ENCODE measurements at regions not wholly inside any gene's neighbourhood (a gene's known extent, or its start where the extent isn't known, plus 50 kb on each side); places are given as distances from the start of the nearest gene placed in this dataset.

DNA sequence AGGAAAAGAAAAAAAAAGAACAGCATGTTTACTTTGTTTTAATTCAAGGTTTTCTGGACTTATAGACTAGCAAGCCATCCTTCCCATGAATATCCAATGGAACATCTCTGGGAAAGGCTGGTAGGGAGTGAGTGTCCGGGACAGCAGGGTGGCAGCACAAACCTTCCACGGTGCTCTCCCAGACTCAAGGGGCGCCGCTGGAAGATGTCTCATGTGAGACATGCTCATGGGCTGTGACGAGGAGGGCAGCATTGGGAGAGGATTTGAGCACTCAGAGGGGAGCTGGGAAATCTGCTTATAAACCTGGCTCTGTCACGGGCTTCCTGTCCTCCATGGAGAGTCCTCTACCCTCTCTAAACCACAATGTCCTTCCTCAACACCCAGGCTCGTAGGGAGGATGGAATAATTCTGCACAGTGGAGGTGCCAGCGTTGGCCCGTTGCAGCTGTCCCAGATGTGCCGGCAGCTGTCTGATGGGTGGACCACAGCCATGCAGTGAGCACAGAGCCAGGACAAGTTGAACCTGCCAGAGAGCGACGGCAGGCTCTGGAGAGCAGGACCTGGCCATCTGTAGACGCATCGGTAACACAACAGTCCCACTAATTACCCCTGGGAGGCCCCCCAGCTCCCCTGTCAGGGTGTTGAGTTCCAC is 100.1 kb upstream of the IGSF21 start:
- DNase-seq (ENCODE audit: extremely low read depth, low read depth): no peak
- TF ChIP-seq, protein P1, sequence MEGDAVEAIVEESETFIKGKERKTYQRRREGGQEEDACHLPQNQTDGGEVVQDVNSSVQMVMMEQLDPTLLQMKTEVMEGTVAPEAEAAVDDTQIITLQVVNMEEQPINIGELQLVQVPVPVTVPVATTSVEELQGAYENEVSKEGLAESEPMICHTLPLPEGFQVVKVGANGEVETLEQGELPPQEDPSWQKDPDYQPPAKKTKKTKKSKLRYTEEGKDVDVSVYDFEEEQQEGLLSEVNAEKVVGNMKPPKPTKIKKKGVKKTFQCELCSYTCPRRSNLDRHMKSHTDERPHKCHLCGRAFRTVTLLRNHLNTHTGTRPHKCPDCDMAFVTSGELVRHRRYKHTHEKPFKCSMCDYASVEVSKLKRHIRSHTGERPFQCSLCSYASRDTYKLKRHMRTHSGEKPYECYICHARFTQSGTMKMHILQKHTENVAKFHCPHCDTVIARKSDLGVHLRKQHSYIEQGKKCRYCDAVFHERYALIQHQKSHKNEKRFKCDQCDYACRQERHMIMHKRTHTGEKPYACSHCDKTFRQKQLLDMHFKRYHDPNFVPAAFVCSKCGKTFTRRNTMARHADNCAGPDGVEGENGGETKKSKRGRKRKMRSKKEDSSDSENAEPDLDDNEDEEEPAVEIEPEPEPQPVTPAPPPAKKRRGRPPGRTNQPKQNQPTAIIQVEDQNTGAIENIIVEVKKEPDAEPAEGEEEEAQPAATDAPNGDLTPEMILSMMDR (IDR thresholded peaks at IDR 0.05; ENCODE audit: low read depth, low read length, missing control alignments): no peak
- no peak overlapping the region for H3K4me3 ChIP-seq (replicated peaks; ENCODE audit: low read depth, low read length)

DNA sequence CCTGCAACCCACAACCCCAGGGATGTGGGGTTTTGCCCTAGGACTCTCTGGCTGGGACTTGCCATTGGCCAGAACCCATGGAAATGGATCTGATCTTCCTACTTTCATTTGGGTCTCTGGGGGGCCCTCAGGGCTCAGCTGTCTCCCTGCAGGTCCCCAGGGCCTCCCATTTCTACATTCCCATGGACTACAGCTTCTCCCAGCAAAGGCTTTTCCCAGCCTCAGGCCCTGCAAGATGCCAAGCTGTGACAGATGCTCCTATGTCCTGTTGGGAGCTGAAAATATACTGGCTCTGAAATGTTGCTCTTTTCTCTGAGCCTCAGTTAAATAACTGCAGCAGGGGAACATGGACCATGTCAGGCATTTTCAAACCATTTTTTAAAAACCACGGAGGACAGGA is 99.5 kb upstream of the IGSF21 start:
- no peak overlapping the region for H3K4me3 ChIP-seq (replicated peaks; ENCODE audit: low read depth, low read length)
- TF ChIP-seq, protein P1 (IDR thresholded peaks at IDR 0.05; ENCODE audit: low read depth, low read length, missing control alignments): no peak
- DNase-seq (ENCODE audit: extremely low read depth, low read depth): no peak

DNA sequence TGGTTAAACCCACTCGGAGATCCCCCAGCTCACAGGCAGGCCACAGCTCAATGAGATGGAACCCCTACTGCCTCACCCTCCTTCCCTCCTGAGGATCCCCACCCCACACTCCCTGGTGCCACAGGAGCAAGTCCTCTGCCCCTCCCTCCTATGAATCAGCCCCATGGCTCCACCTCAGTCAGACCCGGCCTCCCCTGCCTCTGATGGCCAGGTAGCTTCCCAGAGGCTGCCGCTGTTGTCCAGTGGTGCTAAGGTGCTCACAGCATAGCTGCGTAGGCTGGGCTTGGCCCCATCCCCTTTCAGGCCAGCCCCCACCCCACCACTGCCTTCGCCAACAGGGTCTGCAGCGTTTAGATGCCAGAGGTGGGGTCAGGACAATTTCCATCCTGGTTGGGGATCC is 98.5 kb upstream of the IGSF21 start:
- TF ChIP-seq, protein P1 (IDR thresholded peaks at IDR 0.05; ENCODE audit: low read depth, low read length, missing control alignments): no peak
- DNase-seq (ENCODE audit: extremely low read depth, low read depth): no peak
- no peak overlapping the region for H3K4me3 ChIP-seq (replicated peaks; ENCODE audit: low read depth, low read length)

DNA sequence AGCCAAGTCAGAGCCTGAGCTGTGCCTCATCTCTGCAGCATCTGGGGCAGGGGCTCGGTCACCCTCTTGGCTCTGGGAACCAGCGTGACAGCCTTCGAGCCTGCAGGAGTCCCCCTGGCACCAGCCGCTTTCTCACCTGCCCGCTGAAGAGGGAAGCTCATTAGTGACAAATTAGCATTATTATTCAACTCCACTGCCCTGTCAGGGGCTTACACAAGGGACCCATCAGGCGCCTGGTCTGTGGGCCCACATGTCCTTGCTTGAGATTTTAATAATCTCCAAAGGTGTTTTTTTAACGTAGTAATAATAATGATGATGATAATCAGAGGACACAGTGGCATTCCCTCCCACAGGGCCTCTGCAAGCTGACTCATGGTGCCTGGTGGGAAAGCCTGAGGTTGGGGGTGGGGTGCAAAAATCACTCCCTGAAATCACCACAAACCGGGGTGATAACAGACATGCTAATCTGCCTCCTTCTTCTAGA is 98.1 kb upstream of the IGSF21 start:
- no peak overlapping the region for H3K4me3 ChIP-seq (replicated peaks; ENCODE audit: low read depth, low read length)
- no peak for DNase-seq (ENCODE audit: extremely low read depth, low read depth)
- TF ChIP-seq, protein P1 (IDR thresholded peaks at IDR 0.05; ENCODE audit: low read depth, low read length, missing control alignments): no peak

DNA sequence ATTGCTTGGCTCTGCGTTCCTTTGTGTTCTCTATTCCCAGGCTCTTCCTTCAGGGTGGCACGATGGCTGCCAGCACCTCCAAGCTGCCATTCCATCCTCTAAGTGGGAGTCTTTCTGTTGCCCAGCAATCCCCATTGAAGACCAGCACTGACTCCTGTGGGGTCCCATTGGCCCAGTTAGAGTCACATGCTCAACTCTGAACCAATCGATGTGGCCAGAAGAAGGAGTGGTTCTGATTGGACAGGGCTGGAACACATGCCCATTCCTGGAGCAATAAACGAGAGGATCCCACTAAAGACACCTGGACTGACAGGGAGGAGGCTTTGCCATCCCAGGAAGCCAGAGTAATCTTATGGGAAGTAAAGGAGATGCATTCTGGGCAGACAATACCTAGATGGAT is 97.2 kb upstream of the IGSF21 start:
- DNase-seq (ENCODE audit: extremely low read depth, low read depth): no peak
- H3K4me3 ChIP-seq (replicated peaks; ENCODE audit: low read depth, low read length): no peak overlapping the region
- TF ChIP-seq, protein P1 (IDR thresholded peaks at IDR 0.05; ENCODE audit: low read depth, low read length, missing control alignments): no peak

DNA sequence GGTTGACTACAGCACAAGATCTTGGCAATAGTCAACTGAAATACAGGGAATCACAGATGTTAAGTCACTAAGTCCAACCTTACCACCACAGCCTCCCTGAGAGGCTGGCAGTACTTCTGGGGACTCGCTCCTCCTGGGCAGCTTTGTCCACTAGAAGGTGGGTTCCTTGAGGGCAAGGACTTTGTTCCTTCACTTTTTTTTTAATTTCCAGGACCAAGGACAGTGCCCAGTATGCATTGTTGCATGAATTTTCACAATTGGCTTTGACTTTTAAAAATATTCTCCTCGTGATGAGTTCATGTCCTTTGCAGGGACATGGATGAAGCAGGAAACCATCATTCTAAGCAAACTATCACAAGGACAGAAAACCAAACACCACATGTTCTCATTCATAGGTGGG is 96.7 kb upstream of the IGSF21 start:
- H3K4me3 ChIP-seq (replicated peaks; ENCODE audit: low read depth, low read length): no peak overlapping the region
- DNase-seq (ENCODE audit: extremely low read depth, low read depth): no peak
- TF ChIP-seq, protein P1 (IDR thresholded peaks at IDR 0.05; ENCODE audit: low read depth, low read length, missing control alignments): no peak

DNA sequence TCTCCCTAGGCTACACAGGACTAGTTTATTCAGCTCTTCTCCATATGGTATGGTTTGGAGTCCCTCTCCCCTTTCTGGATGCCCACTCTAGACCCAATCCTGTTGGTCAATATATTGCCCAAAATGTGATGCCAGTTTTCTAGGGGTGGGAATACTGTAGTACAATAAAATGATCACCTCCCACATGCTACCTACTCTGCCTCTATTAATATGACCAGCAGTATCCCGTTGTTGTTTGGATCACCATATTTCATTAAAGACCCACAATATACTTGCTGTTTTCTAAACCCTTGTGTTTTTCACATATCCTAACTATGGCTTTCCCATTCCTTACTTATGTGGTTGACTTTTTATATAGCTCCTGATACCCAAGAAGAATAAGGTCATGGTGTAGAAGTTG is 95.9 kb upstream of the IGSF21 start:
- no peak for DNase-seq (ENCODE audit: extremely low read depth, low read depth)
- TF ChIP-seq, protein P1 (IDR thresholded peaks at IDR 0.05; ENCODE audit: low read depth, low read length, missing control alignments): no peak
- H3K4me3 ChIP-seq (replicated peaks; ENCODE audit: low read depth, low read length): no peak overlapping the region
